CD4-positive, alpha-beta T cell treated with Interleukin-17A for 1 hour (primary cell): ENCODE measurements at regions not wholly inside any gene's neighbourhood (a gene's known extent, or its start where the extent isn't known, plus 50 kb on each side); places are given as distances from the start of the nearest gene placed in this dataset.
"Not testable (repeated sequence)": the region's sequence is repeated elsewhere in the genome, so short reads cannot be mapped to it uniquely, and the experiment has no call there.

Experiments used
- DNase-seq: peaks from one replicate; pipeline ENCODE4 v3.0.0-alpha.2; 2020

DNA sequence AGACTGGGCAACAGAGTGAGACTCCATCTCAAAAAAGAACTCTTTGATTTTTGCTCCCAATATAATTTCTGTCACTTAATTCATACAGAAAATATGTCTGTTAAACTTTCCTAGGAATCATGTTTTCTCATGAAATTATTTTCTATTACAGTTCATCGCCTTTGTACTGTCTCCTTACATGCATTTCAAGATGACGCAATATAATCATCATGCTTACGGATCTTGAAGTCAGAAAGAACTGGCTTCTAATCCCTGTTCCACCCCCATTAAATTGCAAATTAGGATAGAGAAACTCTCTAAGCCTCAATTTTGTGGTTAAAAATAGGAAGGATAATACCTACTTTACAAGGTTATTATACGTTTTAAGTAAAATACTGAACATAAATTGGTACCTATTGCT lies 467.6 kb upstream of the SMIM21 start:
- DNase-seq = no peak

DNA sequence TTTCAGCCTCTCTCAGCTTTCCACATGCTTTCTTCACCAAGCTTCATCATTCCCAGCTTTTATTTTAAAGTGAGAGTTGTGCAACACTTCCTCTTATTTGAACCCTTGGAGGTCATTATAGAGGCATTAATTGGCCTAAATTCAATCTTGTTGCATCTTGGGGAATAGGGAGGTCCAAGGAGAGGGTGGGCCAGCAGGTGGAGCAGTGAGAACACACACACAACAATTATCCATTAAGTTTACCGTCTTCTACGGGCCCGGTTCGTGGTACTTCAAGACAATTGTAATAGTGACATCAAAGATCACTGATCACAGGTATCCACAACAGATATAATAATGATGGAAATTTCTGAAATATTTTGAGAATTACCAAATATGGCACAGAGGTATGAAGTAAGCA lies 457.2 kb upstream of the SMIM21 start:
- DNase-seq = no peak

DNA sequence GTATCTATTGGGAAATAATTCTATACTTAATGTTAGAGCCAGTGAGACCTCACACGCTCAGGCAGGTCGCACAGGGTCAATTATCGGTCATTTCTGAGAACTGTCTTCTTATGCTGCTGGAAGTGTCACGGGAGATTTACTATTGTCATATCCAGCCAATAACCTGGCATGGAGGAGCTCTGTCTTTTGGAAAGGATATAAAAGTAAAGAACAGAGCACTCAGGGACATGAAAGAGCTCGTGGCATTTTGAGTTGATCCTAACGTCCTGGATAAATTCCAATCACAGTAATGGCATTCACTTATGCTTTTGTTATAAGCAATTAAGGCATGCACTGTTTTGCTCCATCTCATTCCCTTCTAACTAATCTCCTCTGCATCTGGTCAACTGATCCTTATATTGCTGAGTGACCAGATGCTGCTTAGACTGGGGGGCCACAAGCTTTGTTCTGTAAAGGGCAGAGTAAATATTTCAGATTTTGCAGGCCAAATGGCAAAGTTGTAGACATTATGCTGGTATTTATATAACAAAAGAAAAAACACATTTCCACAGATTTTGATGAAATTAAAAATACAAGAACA lies 453.5 kb upstream of the SMIM21 start:
- no peak for DNase-seq

DNA sequence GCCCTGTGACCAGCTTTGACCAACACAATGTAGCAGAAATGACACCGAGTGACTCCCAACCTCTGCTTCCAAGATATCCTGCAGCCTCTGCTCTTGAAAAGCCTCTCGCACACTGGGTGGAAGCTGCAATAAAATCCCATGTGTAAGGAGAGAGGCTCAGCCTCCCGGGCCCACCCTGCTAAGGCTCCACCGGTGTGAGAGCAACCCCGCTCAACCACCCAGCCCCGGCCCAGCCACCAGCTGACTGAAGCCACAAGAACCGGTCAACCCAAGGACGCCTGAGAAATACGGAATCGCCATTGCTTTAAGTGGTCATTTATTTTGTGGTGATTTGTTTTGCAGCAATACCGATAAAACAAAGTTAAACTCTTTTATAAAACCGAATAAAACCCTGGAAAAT lies 452.8 kb upstream of the SMIM21 start:
- DNase-seq = no peak

DNA sequence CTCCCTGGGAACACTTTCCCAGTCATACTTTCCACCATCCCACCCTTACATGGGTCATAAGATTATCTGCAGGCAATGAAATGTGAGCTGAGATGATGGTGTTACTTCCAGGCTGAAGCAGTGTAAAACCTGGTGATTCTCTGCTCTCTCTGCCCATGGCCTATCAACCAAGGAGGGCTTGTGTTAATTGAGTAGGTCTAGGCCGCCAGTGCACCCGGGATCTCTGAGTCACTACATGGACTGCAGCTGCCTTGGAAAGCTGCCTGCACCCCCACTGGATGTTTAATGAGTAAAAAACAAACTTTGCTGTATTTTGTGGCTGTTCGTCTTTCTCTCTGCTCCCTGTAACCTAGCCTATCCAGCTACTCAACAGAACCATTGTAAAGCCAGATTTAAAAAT lies 451.7 kb upstream of the SMIM21 start:
- no peak for DNase-seq

GRCh38 chr18:75875559-75875958 lies 448.1 kb upstream of the SMIM21 start:
- no peak for DNase-seq

DNA sequence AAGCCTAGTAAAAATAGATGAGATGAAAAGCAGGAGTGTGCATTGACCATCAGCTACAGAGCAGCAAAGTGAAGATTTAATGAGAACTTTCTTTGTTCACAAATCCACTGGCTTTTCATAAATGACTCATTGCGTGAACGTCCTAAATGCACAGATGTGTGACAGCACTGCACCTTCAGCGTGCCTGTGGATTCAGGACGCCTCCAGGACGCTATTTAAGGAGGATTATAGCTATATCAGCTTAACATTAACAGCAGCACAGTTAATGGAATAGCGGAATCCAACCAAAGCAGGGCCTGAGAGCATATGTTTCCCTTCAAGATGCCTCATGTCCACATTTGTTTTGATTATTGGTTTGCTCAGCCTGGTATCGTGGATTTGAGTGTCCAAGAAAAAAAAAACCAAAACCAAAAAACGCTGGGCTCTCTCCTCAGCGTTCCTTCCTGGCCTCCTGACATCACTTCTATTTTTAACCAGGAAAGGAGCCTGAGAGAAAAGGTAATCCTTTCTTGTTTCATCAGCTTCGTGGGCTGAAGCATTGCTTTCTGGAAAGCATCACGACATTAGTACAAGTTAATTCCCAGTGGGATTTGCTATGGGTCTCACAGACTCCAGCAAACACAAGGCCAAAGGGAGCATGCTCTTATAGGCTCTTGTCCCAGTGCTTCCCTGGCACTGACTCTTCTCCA lies 447.0 kb upstream of the SMIM21 start:
- no peak for DNase-seq

DNA sequence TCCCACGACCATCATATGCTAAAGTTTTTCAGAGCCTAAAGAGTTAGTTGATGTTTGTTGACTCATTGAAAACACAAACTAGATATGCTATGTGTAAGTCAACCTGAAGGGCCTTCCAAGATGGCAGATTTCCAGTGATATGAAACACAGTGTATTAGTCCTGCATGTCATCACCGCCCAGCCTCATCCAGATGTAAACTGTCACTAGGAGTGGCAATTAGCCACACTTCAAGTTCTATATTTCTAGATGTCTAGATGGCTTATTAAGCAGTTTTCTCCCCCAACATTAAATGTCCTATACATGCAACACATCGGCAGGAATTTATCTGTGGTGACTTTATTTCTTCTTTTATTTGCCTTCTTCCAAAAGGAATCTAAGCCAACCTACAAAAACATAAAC lies 444.1 kb upstream of the SMIM21 start:
- DNase-seq = no peak

- DNase-seq = no peak
Measured at GRCh38 chr18:75869162-75869561, 441.7 kb upstream of the SMIM21 start.

- DNase-seq = no peak
Measured at GRCh38 chr18:75868031-75868430, 440.5 kb upstream of the SMIM21 start.

DNA sequence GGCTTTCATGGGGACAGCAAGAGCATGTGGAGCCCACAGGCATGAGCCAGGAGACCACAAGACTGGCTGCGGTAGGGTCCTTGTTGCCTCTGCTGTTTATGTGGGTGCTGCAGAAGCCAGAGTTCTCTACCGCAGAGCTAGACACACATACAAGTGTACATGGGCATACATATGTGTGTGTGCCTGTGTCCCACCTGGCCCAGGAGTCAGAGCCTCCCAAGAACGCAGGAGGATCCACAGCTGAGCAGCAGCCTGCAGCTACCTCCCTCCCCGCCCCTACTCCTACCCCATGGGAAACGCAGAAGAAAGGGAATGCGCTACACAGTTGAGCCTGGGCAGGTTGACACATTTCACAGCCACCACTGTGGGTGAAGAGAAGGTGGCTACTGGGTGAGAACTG lies 438.1 kb upstream of the SMIM21 start:
- DNase-seq = no peak

DNA sequence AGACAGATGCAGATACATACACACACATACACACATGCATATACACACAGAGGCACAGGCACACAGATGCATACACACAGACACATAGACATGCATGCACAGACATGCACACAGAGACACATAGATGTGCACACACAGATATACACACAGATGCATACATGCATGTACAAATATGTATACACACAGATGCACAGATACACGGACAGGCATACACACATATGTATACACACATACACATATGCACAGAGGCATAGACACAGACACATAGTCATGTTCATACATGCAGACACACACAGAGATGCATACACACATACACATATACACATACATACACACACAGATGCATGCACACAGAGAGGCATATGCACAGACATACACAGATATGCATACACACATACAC lies 437.3 kb upstream of the SMIM21 start:
- DNase-seq = no peak

DNA sequence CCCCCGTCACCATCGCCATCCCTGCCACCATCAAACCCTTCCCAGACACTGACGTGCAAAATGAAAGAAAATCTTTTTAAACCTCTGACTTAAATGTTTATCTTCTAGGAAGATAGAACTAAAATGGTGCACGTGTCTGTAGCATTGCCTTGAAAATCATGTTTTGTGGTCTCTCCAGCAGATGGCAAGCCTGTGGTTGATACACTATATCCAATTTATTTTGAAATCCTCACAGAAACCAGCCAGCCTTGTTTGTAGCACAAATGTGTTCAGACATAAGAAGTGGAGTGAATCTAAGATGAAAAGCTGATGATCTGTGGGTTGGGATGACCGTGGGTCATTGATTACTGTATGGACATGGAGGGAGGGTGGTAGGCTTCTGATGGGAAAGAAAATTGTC lies 436.2 kb upstream of the SMIM21 start:
- DNase-seq = no peak

DNA sequence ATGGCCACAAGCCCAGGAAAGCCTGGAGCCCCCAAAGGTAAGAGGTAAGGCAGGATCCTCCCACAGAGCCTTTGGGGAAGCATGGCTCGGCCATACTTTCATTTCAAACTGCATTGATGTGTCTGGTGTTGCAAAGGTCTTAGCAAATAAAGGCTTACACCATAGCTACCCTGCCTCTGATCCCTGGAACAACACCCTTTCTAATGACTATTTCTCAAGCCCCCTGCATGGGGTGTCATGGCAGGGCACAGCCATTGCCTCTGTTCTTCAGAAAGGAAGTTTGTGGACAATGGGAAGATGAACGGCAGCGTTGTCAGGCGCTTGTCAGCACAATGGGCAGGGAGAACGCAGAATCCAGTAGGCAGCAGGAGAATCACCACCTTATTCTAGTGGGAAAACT lies 435.0 kb upstream of the SMIM21 start:
- no peak for DNase-seq

- DNase-seq = no peak
Measured at GRCh38 chr18:75860166-75860565, 432.7 kb upstream of the SMIM21 start.

GRCh38 chr18:75859533-75859932 lies 432.0 kb upstream of the SMIM21 start:
- DNase-seq = no peak

DNA sequence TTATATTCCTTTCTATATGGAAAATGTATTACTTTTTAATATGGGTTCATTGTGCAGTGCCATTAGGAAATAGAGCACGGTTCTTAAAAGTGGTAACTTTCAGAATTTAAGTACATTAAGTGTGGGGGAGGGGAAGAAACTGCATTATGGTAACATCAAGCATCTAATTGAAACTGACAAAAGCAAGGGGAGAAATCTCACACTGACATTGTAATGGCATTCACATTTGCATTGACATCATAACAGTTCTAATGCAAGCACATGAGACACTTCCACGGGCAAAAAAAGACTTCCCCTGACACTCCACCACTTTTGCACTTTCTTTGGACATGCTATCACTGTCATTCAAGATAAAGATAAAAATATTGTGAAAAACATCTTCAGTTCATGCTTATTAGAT lies 431.3 kb upstream of the SMIM21 start:
- no peak for DNase-seq

- DNase-seq = no peak
Measured at GRCh38 chr18:75857558-75857957, 430.1 kb upstream of the SMIM21 start.

DNA sequence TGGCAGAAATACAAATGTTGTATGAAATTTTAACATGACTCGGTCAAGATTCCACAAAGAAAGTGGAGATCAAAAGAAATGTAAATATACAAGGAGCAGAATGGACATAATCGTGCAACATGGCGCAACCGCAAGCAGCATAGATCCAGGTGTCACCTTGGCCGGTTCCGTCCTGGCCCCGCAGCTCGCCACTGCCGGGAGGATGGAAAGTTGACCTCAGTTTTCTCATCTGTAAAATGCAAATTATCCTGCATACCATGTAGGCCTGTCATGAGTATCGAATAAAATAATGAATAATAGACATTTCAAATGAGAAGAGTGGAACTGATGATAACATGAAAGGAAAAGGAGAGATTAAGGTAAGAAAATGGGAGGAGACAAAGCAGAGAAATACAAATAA lies 427.3 kb upstream of the SMIM21 start:
- no peak for DNase-seq

- DNase-seq = no peak
Measured at GRCh38 chr18:75854174-75854573, 426.7 kb upstream of the SMIM21 start.

- no peak for DNase-seq
Measured at GRCh38 chr18:75846321-75846720, 418.8 kb upstream of the SMIM21 start.

DNA sequence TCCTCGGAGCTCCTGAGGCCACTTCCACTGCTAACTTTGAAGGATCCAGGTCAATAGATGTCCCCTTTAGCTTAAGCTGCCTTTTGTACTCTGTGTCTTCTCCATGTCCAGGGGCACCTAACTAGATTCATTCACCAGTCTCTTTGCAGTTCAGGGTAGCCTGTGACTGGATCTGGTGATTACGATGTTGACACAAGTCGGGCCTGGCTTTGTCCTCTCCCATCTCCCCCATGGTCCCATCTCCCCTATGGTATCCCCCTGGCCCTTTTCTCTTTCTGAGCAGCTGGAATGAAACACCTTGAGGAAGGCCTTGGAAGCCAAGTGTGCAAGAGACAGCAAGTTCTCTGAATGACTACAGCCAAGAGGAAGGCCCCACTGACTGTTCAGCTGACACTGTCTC lies 417.9 kb upstream of the SMIM21 start:
- no peak for DNase-seq

DNA sequence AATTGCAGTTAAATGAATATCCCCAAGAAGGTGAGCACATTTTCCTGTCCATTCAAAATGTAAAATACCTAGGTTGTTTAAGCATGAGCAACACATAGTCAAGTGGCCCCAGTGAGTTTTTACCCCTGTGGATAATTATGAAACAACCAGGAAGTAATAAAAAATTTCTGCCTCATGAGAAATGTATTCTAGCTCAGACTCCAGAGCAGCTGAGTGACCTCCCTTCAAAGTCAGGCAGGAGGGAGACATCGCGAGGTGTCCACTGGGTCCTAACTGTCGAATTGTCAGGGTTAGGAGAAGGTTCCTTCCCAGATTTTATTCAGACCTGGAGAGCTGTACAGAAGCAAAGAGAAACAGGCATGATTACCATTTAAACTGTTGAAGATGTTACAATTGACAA lies 416.6 kb upstream of the SMIM21 start:
- DNase-seq = no peak

DNA sequence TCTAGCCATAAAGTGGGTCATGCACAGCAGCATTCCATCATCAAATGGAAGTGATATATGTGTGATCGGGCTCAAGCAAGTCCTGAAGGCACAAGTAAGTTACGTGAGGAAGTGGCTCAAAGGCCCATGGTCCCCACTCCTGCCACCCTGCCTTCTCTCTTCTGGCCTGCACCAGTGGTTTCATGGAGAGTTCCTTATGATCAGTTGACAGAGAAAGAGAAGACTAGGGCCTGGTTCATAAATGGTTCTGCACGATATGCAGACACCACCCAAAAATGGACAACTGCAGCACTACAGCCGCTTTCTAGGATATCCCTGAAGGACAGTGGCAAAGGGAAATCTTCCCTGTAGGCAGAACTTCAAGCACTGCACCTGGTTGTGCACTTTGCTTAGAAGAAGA lies 412.6 kb upstream of the SMIM21 start:
- DNase-seq = no peak

DNA sequence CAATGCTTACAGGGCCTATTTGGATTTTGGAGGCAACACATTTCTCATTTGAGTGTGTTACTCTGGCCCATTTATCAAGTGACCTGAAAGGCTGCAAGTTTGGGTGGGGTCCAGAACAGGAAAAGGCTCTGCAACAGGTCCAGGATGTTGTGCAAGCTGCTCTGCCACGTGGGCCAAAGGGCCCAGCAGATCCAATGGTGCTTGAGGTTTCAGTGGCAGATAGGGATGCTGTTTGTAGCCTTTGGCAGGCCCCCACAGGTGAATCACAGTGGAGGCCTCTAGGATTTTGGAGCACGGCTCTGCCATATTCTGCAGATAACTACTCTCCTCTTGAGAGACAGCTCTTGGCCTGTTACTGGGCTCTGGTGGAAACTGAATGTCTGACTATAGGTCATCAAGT lies 412.2 kb upstream of the SMIM21 start:
- DNase-seq = not testable (repeated sequence)
